ENCODE measurements at regions not wholly inside any gene's neighbourhood (a gene's known extent, or its start where the extent isn't known, plus 50 kb on each side); places are given as distances from the start of the nearest gene placed in this dataset.

GRCh38 chr5:136675769-136676168 lies 310.4 kb upstream of the TRPC7 start:
- Histone ChIP-seq H3K4me1 (ENCODE audit: control insufficient read depth in 2 of 2, insufficient read depth in 2 of 2, low read length in 2 of 2) (no peaks in the 10 kb centered on the region), H3K27me3 (replicated peaks in 1 of 4; ENCODE audit: control extremely low read depth in 1 of 4, control insufficient read depth in 3 of 4, insufficient read depth in 4 of 4, low read length in 3 of 4) (no peaks in the 10 kb centered on the region), H3K27ac (ENCODE audit: low read length in 2 of 2) (no peak overlapping the region), H3K4me2 (replicated peaks; ENCODE audit: low read depth, low read length, poor library complexity, severe bottlenecking) (no peak overlapping the region), H3K36me3 (replicated peaks in 1 of 2; ENCODE audit: control extremely low read depth in 1 of 2, control insufficient read depth in 1 of 2, extremely low read depth in 1 of 2, insufficient read depth in 2 of 2, low read length in 1 of 2) (no peaks in the 10 kb centered on the region), H3K4me3 (ENCODE audit: control extremely low read depth in 1 of 5, extremely low read depth in 1 of 5, insufficient read depth in 1 of 5, low read depth in 2 of 5, low read length in 4 of 5) (no peak overlapping the region), H3K9me3 (ENCODE audit: control extremely low read depth in 1 of 3, control insufficient read depth in 2 of 3, insufficient read depth in 1 of 3, low read length in 2 of 3) (no peaks in the 10 kb centered on the region), H3K79me2 (ENCODE audit: control insufficient read depth, insufficient read depth, low read length) (no peaks in the 10 kb centered on the region), H2AFZ (ENCODE audit: insufficient read depth, low read depth, low read length, poor library complexity, severe bottlenecking) (no peak overlapping the region), H4K20me1 (ENCODE audit: control insufficient read depth, insufficient read depth, low read length, poor library complexity, severe bottlenecking) (no peaks in the 10 kb centered on the region), H3K9ac (ENCODE audit: low read length) (no peak overlapping the region)
- no peak for TF ChIP-seq EZH2 (IDR thresholded peaks at IDR 0.05; ENCODE audit: borderline replicate concordance, insufficient read depth, low read depth, low read length, poor library complexity, severe bottlenecking)
- TF ChIP-seq, protein P1, sequence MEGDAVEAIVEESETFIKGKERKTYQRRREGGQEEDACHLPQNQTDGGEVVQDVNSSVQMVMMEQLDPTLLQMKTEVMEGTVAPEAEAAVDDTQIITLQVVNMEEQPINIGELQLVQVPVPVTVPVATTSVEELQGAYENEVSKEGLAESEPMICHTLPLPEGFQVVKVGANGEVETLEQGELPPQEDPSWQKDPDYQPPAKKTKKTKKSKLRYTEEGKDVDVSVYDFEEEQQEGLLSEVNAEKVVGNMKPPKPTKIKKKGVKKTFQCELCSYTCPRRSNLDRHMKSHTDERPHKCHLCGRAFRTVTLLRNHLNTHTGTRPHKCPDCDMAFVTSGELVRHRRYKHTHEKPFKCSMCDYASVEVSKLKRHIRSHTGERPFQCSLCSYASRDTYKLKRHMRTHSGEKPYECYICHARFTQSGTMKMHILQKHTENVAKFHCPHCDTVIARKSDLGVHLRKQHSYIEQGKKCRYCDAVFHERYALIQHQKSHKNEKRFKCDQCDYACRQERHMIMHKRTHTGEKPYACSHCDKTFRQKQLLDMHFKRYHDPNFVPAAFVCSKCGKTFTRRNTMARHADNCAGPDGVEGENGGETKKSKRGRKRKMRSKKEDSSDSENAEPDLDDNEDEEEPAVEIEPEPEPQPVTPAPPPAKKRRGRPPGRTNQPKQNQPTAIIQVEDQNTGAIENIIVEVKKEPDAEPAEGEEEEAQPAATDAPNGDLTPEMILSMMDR (IDR thresholded peaks at IDR 0.05) = no peak
- Mint-ChIP-seq H3K4me1 (no peaks in the 10 kb centered on the region), H3K4me3 (no peak overlapping the region), H3K27me3 (no peaks in the 10 kb centered on the region), H3K9me3 (ENCODE audit: insufficient read depth) (no peaks in the 10 kb centered on the region), H3K27ac (no peak overlapping the region)
- intact Hi-C loops (cut with micrococcal nuclease) = no loop called here
- POLR2A ChIA-PET = no interaction called here
- no peak for DNase-seq
- no peak for ATAC-seq (ENCODE audit: low read depth)
- CTCF ChIA-PET = no interaction called here

DNA sequence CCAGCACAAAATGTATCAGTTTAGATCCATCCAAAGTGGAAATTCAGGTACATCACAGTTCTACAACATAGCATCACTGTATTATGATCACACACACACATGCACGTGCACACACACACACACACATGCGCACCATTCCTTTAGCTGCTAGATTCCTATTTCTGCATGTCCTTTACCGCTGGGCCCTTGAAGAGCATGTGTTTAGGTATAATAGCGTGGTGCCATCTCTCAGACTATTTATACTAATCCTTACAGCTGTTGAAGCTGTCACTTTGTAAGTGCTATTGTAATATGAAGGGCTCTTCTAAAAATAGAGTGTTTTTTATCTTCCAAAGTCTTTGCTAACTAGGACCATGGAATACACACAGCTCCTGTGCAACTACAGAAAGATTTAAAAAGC lies 308.8 kb upstream of the TRPC7 start:
- no peaks in the 10 kb centered on the region for H3K4me1 Mint-ChIP-seq
- no peak overlapping the region for H3K4me3 ChIP-seq (ENCODE audit: control extremely low read depth in 1 of 5, extremely low read depth in 1 of 5, insufficient read depth in 1 of 5, low read depth in 2 of 5, low read length in 4 of 5)
- no peak for ATAC-seq (ENCODE audit: low read depth)
- H3K79me2 ChIP-seq (ENCODE audit: control insufficient read depth, insufficient read depth, low read length) = no peaks in the 10 kb centered on the region
- no peak for DNase-seq
- H3K36me3 ChIP-seq (replicated peaks in 1 of 2; ENCODE audit: control extremely low read depth in 1 of 2, control insufficient read depth in 1 of 2, extremely low read depth in 1 of 2, insufficient read depth in 2 of 2, low read length in 1 of 2) = no peaks in the 10 kb centered on the region
- no peak overlapping the region for H3K27ac Mint-ChIP-seq
- H3K27me3 Mint-ChIP-seq = no peaks in the 10 kb centered on the region
- POLR2A ChIA-PET = no interaction called here
- intact Hi-C loops (cut with micrococcal nuclease) = no loop called here
- H3K9me3 Mint-ChIP-seq (ENCODE audit: insufficient read depth) = no peaks in the 10 kb centered on the region
- H4K20me1 ChIP-seq (ENCODE audit: control insufficient read depth, insufficient read depth, low read length, poor library complexity, severe bottlenecking) = no peaks in the 10 kb centered on the region
- no peak overlapping the region for H3K4me2 ChIP-seq (replicated peaks; ENCODE audit: low read depth, low read length, poor library complexity, severe bottlenecking)
- TF ChIP-seq, protein P1 (IDR thresholded peaks at IDR 0.05) = no peak
- TF ChIP-seq EZH2 (IDR thresholded peaks at IDR 0.05; ENCODE audit: borderline replicate concordance, insufficient read depth, low read depth, low read length, poor library complexity, severe bottlenecking) = no peak
- H3K4me3 Mint-ChIP-seq = no peak overlapping the region
- H3K27ac ChIP-seq (ENCODE audit: low read length in 2 of 2) = no peak overlapping the region
- H3K9ac ChIP-seq (ENCODE audit: low read length) = no peak overlapping the region
- no peaks in the 10 kb centered on the region for H3K9me3 ChIP-seq (ENCODE audit: control extremely low read depth in 1 of 3, control insufficient read depth in 2 of 3, insufficient read depth in 1 of 3, low read length in 2 of 3)
- no peak overlapping the region for H2AFZ ChIP-seq (ENCODE audit: insufficient read depth, low read depth, low read length, poor library complexity, severe bottlenecking)
- CTCF ChIA-PET = no interaction called here
- 100% methylated on average over 1 of the region's 4 CpGs for WGBS (ENCODE audit: insufficient coverage)
- H3K4me1 ChIP-seq (ENCODE audit: control insufficient read depth in 2 of 2, insufficient read depth in 2 of 2, low read length in 2 of 2) = no peaks in the 10 kb centered on the region
- H3K27me3 ChIP-seq (replicated peaks in 1 of 4; ENCODE audit: control extremely low read depth in 1 of 4, control insufficient read depth in 3 of 4, insufficient read depth in 4 of 4, low read length in 3 of 4) = no peaks in the 10 kb centered on the region
